ENCODE measurements at regions not wholly inside any gene's neighbourhood (a gene's known extent, or its start where the extent isn't known, plus 50 kb on each side); places are given as distances from the start of the nearest gene placed in this dataset.

DNA sequence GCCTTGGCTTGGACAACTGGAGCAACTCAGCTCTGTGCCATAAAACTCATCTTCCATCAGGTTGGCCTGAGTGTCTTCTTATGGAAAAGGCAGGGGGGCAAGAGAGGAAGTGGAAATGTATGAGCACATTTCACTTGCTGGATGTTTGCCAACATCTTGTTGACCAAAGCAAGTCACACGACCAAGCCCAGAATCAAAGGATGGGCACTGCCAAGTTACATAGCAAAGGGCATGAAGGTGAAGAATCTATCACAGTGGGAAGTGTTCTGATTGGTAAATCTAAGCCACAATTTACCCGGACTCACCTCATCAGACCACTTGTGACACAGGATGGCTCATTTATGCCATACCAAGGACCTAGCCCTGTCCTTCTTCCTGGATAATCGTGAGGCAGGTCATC is 310.5 kb upstream of the IRX5 start:
- no peaks in the 10 kb centered on the region for H3K9me3 ChIP-seq (ENCODE audit: control insufficient read depth, low read depth, low read length)
- H3K4me3 ChIP-seq (ENCODE audit: low read length): no peak overlapping the region
- H3K27ac ChIP-seq (ENCODE audit: low read length): no peak overlapping the region
- H3K9ac ChIP-seq (ENCODE audit: low read length): no peak overlapping the region
- H3K4me1 ChIP-seq (ENCODE audit: control insufficient read depth, low read depth, low read length): no peaks in the 10 kb centered on the region
- no peaks in the 10 kb centered on the region for H3K27me3 ChIP-seq (ENCODE audit: control insufficient read depth, insufficient read depth, low read length)
- no peaks in the 10 kb centered on the region for H3K36me3 ChIP-seq (ENCODE audit: control insufficient read depth, low read depth, low read length)

DNA sequence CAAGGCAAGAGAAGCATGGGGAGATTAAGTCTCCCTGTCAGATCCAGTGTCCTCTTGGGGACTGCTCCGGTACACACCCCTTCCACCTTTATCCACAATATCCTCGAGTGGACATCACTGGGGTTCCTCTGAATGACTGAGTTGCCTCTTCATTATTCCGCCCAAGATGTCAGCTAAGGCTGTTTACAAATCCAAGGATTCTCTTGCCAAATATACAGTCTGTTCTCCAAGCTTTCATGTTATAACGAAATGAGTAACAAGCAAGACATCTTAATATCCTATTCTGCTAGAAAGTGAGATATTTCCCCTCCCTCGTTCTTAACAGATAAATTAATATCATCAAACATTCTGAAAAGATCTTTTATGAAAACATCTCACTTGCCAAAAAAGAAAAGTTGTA is 314.1 kb upstream of the IRX5 start:
- no peaks in the 10 kb centered on the region for H3K27me3 ChIP-seq (ENCODE audit: control insufficient read depth, insufficient read depth, low read length)
- no peak overlapping the region for H3K9ac ChIP-seq (ENCODE audit: low read length)

DNA sequence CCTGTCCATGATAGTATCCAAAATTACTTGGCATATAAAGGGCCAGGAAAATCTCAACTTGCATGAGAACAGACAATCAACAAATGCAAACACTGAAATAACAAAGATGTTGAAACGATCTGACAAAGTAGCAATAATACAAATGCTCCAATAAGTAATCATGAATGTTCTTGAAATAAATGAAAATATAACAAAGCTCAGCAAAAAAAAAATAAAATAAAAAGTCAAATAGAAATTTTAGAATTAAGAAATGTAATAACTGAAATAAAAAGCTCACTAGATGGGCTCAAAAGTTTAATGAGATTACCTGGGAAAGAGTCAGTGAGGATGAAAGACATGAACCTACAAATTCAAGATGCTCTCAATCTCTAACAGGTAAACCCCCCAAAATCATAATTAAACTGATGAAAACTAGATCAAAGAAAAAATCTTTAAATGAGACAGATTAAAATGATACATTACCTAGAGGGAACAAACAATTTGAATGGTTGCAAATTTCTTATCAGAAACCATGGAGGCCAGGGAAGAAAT is 319.0 kb upstream of the IRX3 start:
- Histone ChIP-seq H3K9me3 (ENCODE audit: control insufficient read depth, low read depth, low read length) (no peaks in the 10 kb centered on the region), H3K4me1 (ENCODE audit: control insufficient read depth, low read depth, low read length) (no peaks in the 10 kb centered on the region), H3K9ac (ENCODE audit: low read length) (no peak overlapping the region), H3K27ac (ENCODE audit: low read length) (no peak overlapping the region), H3K27me3 (ENCODE audit: control insufficient read depth, insufficient read depth, low read length) (no peaks in the 10 kb centered on the region), H3K4me3 (ENCODE audit: low read length) (no peak overlapping the region), H3K36me3 (ENCODE audit: control insufficient read depth, low read depth, low read length) (no peaks in the 10 kb centered on the region)

More for the DNA sequence above, 314.1 kb upstream of the IRX5 start:
- Histone ChIP-seq H3K36me3 (ENCODE audit: control insufficient read depth, low read depth, low read length) (no peaks in the 10 kb centered on the region), H3K9me3 (ENCODE audit: control insufficient read depth, low read depth, low read length) (no peaks in the 10 kb centered on the region), H3K4me1 (ENCODE audit: control insufficient read depth, low read depth, low read length) (no peaks in the 10 kb centered on the region), H3K4me3 (ENCODE audit: low read length) (no peak overlapping the region), H3K27ac (ENCODE audit: low read length) (no peak overlapping the region)

DNA sequence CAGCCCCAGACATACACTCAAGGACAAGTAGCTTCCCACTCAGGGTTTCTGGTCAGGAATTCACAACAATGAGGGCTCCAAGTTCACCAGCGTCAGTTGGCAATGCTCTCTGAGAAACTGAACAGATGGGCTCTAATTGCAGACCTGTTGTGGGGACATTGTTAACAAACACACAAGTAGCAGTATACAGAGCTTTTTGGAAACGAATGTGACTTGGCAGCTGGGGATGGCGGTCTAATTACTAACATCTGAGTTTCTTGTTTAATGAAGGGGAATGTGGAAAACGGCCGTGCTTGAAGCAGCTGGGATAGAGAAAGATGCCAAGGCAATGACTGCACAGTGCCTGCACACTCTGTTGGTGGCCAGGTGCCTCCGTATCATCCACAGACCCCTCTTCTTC is 316.1 kb upstream of the IRX3 start:
- Histone ChIP-seq H3K9ac (ENCODE audit: low read length) (no peak overlapping the region), H3K27ac (ENCODE audit: low read length) (no peak overlapping the region), H3K36me3 (ENCODE audit: control insufficient read depth, low read depth, low read length) (no peaks in the 10 kb centered on the region), H3K4me1 (ENCODE audit: control insufficient read depth, low read depth, low read length) (no peaks in the 10 kb centered on the region), H3K9me3 (ENCODE audit: control insufficient read depth, low read depth, low read length) (no peaks in the 10 kb centered on the region), H3K4me3 (ENCODE audit: low read length) (no peak overlapping the region), H3K27me3 (ENCODE audit: control insufficient read depth, insufficient read depth, low read length) (no peaks in the 10 kb centered on the region)

DNA sequence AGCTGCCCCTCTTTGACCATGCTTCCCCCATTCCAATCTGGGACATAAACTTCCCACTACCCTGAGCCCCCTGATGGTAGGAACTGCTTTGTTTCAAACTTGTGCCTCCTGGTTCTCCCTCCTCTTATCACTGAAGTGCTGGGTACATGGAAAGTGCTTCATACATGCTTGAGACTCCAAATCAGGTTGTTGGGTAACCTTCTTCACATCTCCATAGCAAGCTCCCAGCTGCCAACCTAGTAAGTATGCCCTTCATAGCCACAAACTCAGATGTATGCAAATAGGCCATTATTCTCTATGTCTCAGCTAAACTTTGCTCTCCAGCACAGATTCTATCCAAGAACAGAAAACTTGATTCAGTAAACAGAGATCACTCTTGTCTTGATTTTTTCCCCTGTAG is 310.6 kb upstream of the IRX3 start:
- Histone ChIP-seq H3K4me1 (ENCODE audit: control insufficient read depth, low read depth, low read length) (peaks cover 19% of the 10 kb centered on the region), H3K4me3 (ENCODE audit: low read length) (no peak overlapping the region), H3K9ac (ENCODE audit: low read length) (no peak overlapping the region), H3K9me3 (ENCODE audit: control insufficient read depth, low read depth, low read length) (no peaks in the 10 kb centered on the region), H3K36me3 (ENCODE audit: control insufficient read depth, low read depth, low read length) (no peaks in the 10 kb centered on the region), H3K27me3 (ENCODE audit: control insufficient read depth, insufficient read depth, low read length) (peaks cover 38% of the 10 kb centered on the region), H3K27ac (ENCODE audit: low read length) (no peak overlapping the region)

DNA sequence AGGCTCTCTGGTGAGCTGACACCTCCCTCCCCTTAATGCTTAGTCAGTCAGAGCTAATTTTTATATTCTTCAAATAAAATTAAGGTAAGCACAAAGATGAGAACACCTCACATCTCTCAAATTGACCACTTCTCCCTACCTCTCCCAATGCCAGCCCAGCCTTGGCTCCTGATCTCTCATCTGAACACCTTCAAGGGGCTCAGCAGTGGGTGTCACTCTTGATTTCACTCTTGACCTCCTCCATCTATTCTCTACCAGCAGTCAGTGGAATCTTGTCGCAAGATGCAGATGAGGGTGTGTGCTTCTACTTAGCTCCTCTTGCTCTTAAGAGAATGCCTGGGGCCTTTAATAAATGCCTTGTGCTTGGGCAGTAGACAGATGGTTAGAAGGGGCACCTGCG is 309.0 kb upstream of the IRX3 start:
- no peak overlapping the region for H3K9ac ChIP-seq (ENCODE audit: low read length)
- H3K27me3 ChIP-seq (ENCODE audit: control insufficient read depth, insufficient read depth, low read length): peaks cover 38% of the 10 kb centered on the region
- H3K4me1 ChIP-seq (ENCODE audit: control insufficient read depth, low read depth, low read length): peaks cover 31% of the 10 kb centered on the region
- H3K36me3 ChIP-seq (ENCODE audit: control insufficient read depth, low read depth, low read length): no peaks in the 10 kb centered on the region
- H3K9me3 ChIP-seq (ENCODE audit: control insufficient read depth, low read depth, low read length): no peaks in the 10 kb centered on the region
- H3K27ac ChIP-seq (ENCODE audit: low read length): no peak overlapping the region
- no peak overlapping the region for H3K4me3 ChIP-seq (ENCODE audit: low read length)

DNA sequence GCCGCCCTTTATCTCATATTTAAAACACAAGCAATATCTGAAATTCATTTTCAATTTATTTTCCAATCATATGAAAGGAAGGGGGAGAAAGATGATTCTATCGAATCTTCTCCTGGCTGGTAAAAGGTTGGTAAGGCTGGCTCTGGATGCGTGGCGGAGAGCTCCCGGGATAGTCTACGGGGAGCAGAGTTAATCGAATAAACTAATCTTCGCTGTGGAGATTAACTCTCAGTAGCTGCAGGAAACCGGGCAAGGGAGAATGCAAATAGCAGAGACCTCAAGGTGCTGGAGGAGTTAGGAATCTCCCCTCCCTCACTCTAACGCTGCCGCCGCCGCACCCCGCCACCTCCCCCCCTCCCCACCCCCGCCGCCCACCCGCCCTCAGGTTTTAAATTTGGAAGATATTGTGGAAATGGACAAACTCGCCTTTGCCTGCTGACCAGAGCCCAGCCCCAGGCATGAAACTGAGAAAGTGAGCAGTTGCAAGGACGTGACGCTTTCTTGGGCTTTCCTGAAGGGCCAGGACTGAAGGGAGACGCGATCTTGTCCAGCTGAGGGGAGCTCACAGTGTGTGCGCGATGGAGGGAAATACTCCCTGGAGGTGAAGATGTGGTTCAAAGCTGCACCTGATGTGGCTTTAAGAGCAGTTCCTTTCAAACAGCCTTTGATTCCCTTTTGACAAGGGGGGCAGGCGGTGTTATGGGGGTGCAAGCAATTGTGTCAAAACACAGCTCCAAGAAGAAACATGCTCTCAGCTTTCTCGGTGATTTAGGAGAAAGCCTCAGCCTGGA is 308.2 kb upstream of the IRX3 start:
- peaks cover 42% of the 10 kb centered on the region for H3K27me3 ChIP-seq (ENCODE audit: control insufficient read depth, insufficient read depth, low read length)
- peak overlapping the region; percentile 49 for H3K4me3 ChIP-seq (ENCODE audit: low read length)
- H3K36me3 ChIP-seq (ENCODE audit: control insufficient read depth, low read depth, low read length): no peaks in the 10 kb centered on the region
- H3K4me1 ChIP-seq (ENCODE audit: control insufficient read depth, low read depth, low read length): peaks cover 40% of the 10 kb centered on the region
- H3K27ac ChIP-seq (ENCODE audit: low read length): no peak overlapping the region
- H3K9ac ChIP-seq (ENCODE audit: low read length): no peak overlapping the region
- H3K9me3 ChIP-seq (ENCODE audit: control insufficient read depth, low read depth, low read length): no peaks in the 10 kb centered on the region

DNA sequence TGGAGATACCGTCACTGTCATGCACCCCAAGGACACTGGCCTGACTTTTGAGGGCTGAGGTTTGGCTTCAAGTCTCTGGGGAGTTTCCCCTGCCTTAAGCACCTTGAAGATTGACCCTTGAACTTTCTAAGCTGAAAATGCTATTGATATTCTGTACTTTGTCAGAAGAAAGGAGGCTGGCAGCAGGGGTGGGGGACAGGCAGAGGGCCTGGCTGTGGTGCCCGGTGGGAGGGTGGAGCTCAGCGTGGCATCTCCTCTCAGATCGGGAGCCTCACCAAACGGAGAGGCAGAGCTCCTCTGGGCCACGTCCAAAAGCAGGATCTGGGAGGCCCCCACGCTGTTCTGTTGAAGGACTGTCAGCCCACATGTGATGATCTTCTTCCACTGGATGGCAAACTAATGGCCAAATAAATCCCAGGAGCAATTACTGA is 305.2 kb upstream of the IRX3 start:
- Histone ChIP-seq H3K9me3 (ENCODE audit: control insufficient read depth, low read depth, low read length) (no peaks in the 10 kb centered on the region), H3K9ac (ENCODE audit: low read length) (no peak overlapping the region), H3K36me3 (ENCODE audit: control insufficient read depth, low read depth, low read length) (no peaks in the 10 kb centered on the region), H3K4me3 (ENCODE audit: low read length) (no peak overlapping the region), H3K4me1 (ENCODE audit: control insufficient read depth, low read depth, low read length) (peaks cover 47% of the 10 kb centered on the region), H3K27me3 (ENCODE audit: control insufficient read depth, insufficient read depth, low read length) (peaks cover 52% of the 10 kb centered on the region), H3K27ac (ENCODE audit: low read length) (no peak overlapping the region)

DNA sequence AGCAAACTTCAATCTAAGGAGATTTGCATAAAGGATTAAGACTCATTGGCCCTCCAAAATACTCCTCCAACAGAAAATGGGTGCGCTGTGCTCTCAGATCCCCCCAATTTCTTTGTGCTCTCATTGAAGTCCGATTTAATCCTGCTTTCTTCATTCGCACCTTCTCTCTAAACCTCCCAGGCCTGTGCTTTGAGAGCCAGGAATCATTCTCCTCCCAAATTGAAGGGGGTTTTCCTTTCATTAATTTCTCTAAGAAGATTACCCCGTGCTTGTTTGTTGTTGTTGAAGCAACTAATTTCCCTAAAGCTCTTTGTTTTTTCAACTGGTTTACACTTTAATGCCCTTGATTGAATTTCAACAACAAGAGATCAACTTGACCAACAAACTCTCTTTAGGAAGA is 304.2 kb upstream of the IRX3 start:
- Histone ChIP-seq H3K9me3 (ENCODE audit: control insufficient read depth, low read depth, low read length) (no peaks in the 10 kb centered on the region), H3K36me3 (ENCODE audit: control insufficient read depth, low read depth, low read length) (no peaks in the 10 kb centered on the region), H3K9ac (ENCODE audit: low read length) (peak overlapping the region; percentile 21), H3K27ac (ENCODE audit: low read length) (no peak overlapping the region), H3K4me1 (ENCODE audit: control insufficient read depth, low read depth, low read length) (peaks cover 55% of the 10 kb centered on the region), H3K4me3 (ENCODE audit: low read length) (no peak overlapping the region), H3K27me3 (ENCODE audit: control insufficient read depth, insufficient read depth, low read length) (peaks cover 46% of the 10 kb centered on the region)

DNA sequence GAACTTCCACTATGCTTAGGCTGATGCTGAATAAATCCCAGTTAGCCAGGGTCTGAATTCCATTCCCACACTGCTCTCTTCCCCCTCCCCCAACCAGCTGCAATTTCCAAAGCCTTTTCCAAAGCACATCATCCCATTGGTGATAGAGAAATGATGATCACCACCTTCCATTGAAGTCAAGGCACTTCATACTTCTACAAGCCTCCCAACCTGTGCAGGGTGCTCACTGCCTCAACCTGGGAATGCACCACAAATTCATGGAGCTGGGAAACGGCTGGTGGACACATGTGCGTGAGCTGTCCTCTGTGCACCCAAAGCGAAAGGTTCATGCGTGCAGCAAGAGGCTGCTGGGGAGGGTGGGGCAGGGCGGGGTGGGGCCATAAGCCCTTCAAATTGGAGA is 302.7 kb upstream of the IRX3 start:
- Histone ChIP-seq H3K36me3 (ENCODE audit: control insufficient read depth, low read depth, low read length) (no peaks in the 10 kb centered on the region), H3K27me3 (ENCODE audit: control insufficient read depth, insufficient read depth, low read length) (peaks cover 33% of the 10 kb centered on the region), H3K9ac (ENCODE audit: low read length) (no peak overlapping the region), H3K4me3 (ENCODE audit: low read length) (no peak overlapping the region), H3K4me1 (ENCODE audit: control insufficient read depth, low read depth, low read length) (peaks cover 60% of the 10 kb centered on the region), H3K27ac (ENCODE audit: low read length) (no peak overlapping the region), H3K9me3 (ENCODE audit: control insufficient read depth, low read depth, low read length) (no peaks in the 10 kb centered on the region)

DNA sequence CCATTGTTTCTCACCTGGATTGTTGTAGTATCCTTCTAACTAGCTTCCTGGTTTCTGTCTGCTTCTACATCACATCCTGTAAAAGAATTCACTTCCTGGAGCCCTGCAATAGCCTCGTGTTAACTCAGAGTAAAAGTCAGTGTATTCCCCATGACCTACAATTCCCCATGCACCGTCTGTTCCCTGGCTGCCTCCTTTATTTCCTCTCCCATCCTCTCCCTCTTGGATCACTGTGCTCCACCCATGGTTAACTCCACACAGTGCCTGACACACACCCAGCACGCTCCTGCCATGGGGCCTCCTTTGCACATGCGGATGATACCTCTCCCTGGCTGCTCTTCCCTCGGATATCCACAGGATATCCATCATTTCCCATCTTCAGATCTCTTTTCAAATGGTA is 301.4 kb upstream of the IRX3 start:
- no peaks in the 10 kb centered on the region for H3K36me3 ChIP-seq (ENCODE audit: control insufficient read depth, low read depth, low read length)
- peaks cover 49% of the 10 kb centered on the region for H3K4me1 ChIP-seq (ENCODE audit: control insufficient read depth, low read depth, low read length)

DNA sequence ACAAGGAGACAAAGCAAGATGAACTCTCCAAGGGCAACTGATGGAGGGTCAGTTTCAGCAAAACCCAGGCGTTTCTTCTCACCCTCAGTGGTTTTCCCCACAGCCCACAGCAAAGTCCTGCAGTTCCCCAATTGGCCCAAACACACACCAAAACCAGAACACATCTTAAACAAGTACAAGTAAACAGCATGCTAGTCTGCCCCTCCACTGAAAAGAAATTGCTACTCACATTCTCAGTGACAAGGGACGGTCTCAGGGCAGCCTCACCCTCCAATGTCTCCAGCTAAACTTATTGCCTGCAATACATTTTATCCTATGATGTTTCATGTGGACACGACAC is 300.6 kb upstream of the IRX3 start:
- H3K9me3 ChIP-seq (ENCODE audit: control insufficient read depth, low read depth, low read length): no peaks in the 10 kb centered on the region
- no peak overlapping the region for H3K27ac ChIP-seq (ENCODE audit: low read length)
- peaks cover 14% of the 10 kb centered on the region for H3K27me3 ChIP-seq (ENCODE audit: control insufficient read depth, insufficient read depth, low read length)
- no peaks in the 10 kb centered on the region for H3K36me3 ChIP-seq (ENCODE audit: control insufficient read depth, low read depth, low read length)
- no peak overlapping the region for H3K4me3 ChIP-seq (ENCODE audit: low read length)
- H3K9ac ChIP-seq (ENCODE audit: low read length): no peak overlapping the region
- H3K4me1 ChIP-seq (ENCODE audit: control insufficient read depth, low read depth, low read length): peaks cover 43% of the 10 kb centered on the region

More for the DNA sequence above, 301.4 kb upstream of the IRX3 start:
- no peak overlapping the region for H3K27ac ChIP-seq (ENCODE audit: low read length)
- no peak overlapping the region for H3K9ac ChIP-seq (ENCODE audit: low read length)
- peaks cover 20% of the 10 kb centered on the region for H3K27me3 ChIP-seq (ENCODE audit: control insufficient read depth, insufficient read depth, low read length)
- H3K4me3 ChIP-seq (ENCODE audit: low read length): no peak overlapping the region
- H3K9me3 ChIP-seq (ENCODE audit: control insufficient read depth, low read depth, low read length): no peaks in the 10 kb centered on the region

Data from iPS-18a (cell line).